MM.1S (cell line): ENCODE measurements at regions not wholly inside any gene's neighbourhood (a gene's known extent, or its start where the extent isn't known, plus 50 kb on each side); places are given as distances from the start of the nearest gene placed in this dataset.

Source experiments
- DNase-seq: peaks from one replicate; pipeline ENCODE4 v3.0.0-alpha.2; 2015
- H2AFZ ChIP-seq: fragments of 300-600 bp; sonication (generic); 2 replicates; pipeline ENCODE4 v1.6.0; 2016; ENCODE audit warnings: antibody characterized with exemption, low read length
- H3F3A ChIP-seq: fragments of 300-600 bp; sonication (generic); 2 replicates; pipeline ENCODE4 v1.6.1; 2016; ENCODE audit warnings: mild to moderate bottlenecking, antibody characterized with exemption, low read length, moderate library complexity, mixed read lengths; ENCODE audit not compliant: insufficient read depth
- H3K27ac ChIP-seq: fragments of 300-600 bp; sonication (generic); 2 replicates; pipeline ENCODE4 v1.5.1; 2016; ENCODE audit warnings: mild to moderate bottlenecking, low read length
- H3K27me3 ChIP-seq: fragments of 300-600 bp; sonication (generic); replicated peaks from 2 replicates; pipeline ENCODE4 v1.6.0; 2016; ENCODE audit warnings: low read length; ENCODE audit not compliant: insufficient read depth
- H3K36me3 ChIP-seq: fragments of 300-600 bp; sonication (generic); replicated peaks from 2 replicates; pipeline ENCODE4 v1.6.1; 2016; ENCODE audit warnings: mild to moderate bottlenecking, low read length, mixed read lengths; ENCODE audit not compliant: insufficient read depth
- H3K4me1 ChIP-seq: fragments of 300-600 bp; sonication (generic); 2 replicates; pipeline ENCODE4 v1.6.1; 2016; ENCODE audit warnings: low read length, mixed read lengths
- H3K4me2 ChIP-seq: fragments of 300-600 bp; sonication (generic); 2 replicates; pipeline ENCODE4 v1.6.0; 2016; ENCODE audit warnings: low read depth, low read length
- H3K4me3 ChIP-seq: fragments of 300-600 bp; sonication (generic); 2 replicates; pipeline ENCODE4 v1.5.1; 2016; ENCODE audit warnings: low read length, mixed read lengths
- H3K79me2 ChIP-seq: fragments of 300-600 bp; sonication (generic); 2 replicates; pipeline ENCODE4 v1.6.1; 2016; ENCODE audit warnings: mixed run types, low read length, mixed read lengths
- H3K9ac ChIP-seq: fragments of 300-600 bp; sonication (generic); 2 replicates; pipeline ENCODE4 v1.6.1; 2016; ENCODE audit warnings: low read length, mixed read lengths
- H3K9me2 ChIP-seq: fragments of 300-600 bp; sonication (generic); replicated peaks from 2 replicates; pipeline ENCODE4 v1.6.1; 2016; ENCODE audit warnings: mild to moderate bottlenecking, low read length, mixed read lengths; ENCODE audit not compliant: insufficient read depth
- H3K9me3 ChIP-seq: fragments of 300-600 bp; sonication (generic); replicated peaks from 2 replicates; pipeline ENCODE4 v1.6.1; 2016; ENCODE audit warnings: mild to moderate bottlenecking, low read length, mixed read lengths; ENCODE audit not compliant: insufficient read depth
- H4K20me1 ChIP-seq: fragments of 300-600 bp; sonication (generic); 2 replicates; pipeline ENCODE4 v1.6.1; 2016; ENCODE audit warnings: mild to moderate bottlenecking, low read length, moderate library complexity, mixed read lengths; ENCODE audit not compliant: insufficient read depth
- CTCF ChIP-seq: fragments of 300-600 bp; sonication (generic); IDR thresholded peaks from 2 replicates; pipeline ENCODE4 v1.5.1; 2016; ENCODE audit warnings: antibody characterized with exemption, low read length, mixed read lengths
- EZH2 ChIP-seq: fragments of 300-600 bp; sonication (generic); optimal IDR thresholded peaks from 2 replicates; pipeline ENCODE3; 2017; ENCODE audit warnings: low read depth, mild to moderate bottlenecking, antibody characterized with exemption, low read length, mixed read lengths
- EZH2phosphoT487 ChIP-seq: fragments of 300-600 bp; sonication (generic); IDR thresholded peaks from 2 replicates; pipeline ENCODE4 v1.6.1; 2018; ENCODE audit warnings: antibody characterized with exemption, low read length

DNA sequence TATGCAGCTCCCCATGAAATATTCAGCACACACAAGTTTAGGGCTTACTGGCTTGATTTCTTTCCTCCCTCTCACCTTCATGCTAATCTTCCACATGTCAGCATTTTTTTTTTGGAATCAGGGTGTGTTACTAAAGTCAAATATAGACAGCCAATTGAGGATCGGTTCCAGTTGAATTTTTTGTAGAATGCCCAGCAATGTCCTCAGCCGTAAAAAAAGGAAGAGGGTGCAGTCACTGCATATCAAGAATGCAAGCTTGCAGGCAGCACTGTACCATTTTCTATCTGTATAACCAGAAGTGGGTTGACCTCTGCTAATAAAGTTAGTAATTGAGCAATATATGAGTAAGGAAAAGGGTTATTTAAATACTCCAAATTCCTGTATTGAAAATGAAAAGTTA, 51.4 kb upstream of the CHMP2B start:
- Histone ChIP-seq H3K27ac (no peak overlapping the region), H3K9me3 (no peaks in the 10 kb centered on the region), H3K4me3 (no peak overlapping the region), H3K27me3 (no peaks in the 10 kb centered on the region), H3K9me2 (no peaks in the 10 kb centered on the region), H3K4me1 (no peaks in the 10 kb centered on the region), H3K9ac (no peak overlapping the region), H3K4me2 (no peak overlapping the region), H3F3A (no peaks in the 10 kb centered on the region), H2AFZ (no peak overlapping the region), H3K79me2 (no peaks in the 10 kb centered on the region), H3K36me3 (no peaks in the 10 kb centered on the region), H4K20me1 (no peaks in the 10 kb centered on the region)
- no peak for DNase-seq
- no peak for TF ChIP-seq EZH2phosphoT487
- TF ChIP-seq EZH2: no peak
- TF ChIP-seq CTCF: no peak

DNA sequence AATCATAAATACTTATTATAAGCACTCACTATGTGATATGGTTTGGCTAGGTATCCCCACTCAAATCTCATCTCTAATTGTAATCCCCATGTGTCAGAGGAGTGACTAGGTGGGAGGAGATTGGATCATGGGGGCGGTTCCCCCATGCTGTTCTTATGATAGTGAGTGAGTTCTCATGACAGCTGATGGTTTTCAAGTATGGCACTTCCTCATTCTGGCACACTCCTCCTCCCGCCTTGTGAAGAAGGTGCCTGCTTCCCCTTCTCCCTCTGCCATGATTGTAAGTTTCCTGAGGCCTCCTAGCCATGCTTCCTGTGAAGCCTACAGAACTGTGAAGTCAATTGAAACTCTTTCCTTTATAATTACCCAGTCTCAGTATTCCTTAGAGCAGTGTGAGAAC, 53.3 kb upstream of the CHMP2B start:
- TF ChIP-seq EZH2phosphoT487: no peak
- no peak for TF ChIP-seq CTCF
- no peak for TF ChIP-seq EZH2
- H3F3A ChIP-seq: no peaks in the 10 kb centered on the region
- no peak overlapping the region for H3K27ac ChIP-seq
- H3K9me2 ChIP-seq: no peaks in the 10 kb centered on the region
- no peak overlapping the region for H3K4me2 ChIP-seq
- no peak for DNase-seq
- H3K4me3 ChIP-seq: no peak overlapping the region
- no peaks in the 10 kb centered on the region for H3K79me2 ChIP-seq
- H3K9ac ChIP-seq: no peak overlapping the region
- no peaks in the 10 kb centered on the region for H4K20me1 ChIP-seq
- H3K27me3 ChIP-seq: no peaks in the 10 kb centered on the region
- H2AFZ ChIP-seq: no peak overlapping the region
- no peaks in the 10 kb centered on the region for H3K36me3 ChIP-seq
- H3K9me3 ChIP-seq: no peaks in the 10 kb centered on the region
- H3K4me1 ChIP-seq: no peaks in the 10 kb centered on the region

- no peak for DNase-seq
- H3F3A ChIP-seq: no peaks in the 10 kb centered on the region
- H3K27me3 ChIP-seq: no peaks in the 10 kb centered on the region
- no peak overlapping the region for H3K27ac ChIP-seq
- no peaks in the 10 kb centered on the region for H4K20me1 ChIP-seq
- no peak overlapping the region for H3K4me3 ChIP-seq
- no peaks in the 10 kb centered on the region for H3K9me3 ChIP-seq
- no peaks in the 10 kb centered on the region for H3K79me2 ChIP-seq
- no peaks in the 10 kb centered on the region for H3K9me2 ChIP-seq
- TF ChIP-seq EZH2 (no peak), EZH2phosphoT487 (no peak), CTCF (no peak)
- no peaks in the 10 kb centered on the region for H3K36me3 ChIP-seq
- no peaks in the 10 kb centered on the region for H3K4me1 ChIP-seq
- H3K9ac ChIP-seq: no peak overlapping the region
- no peak overlapping the region for H2AFZ ChIP-seq
- no peak overlapping the region for H3K4me2 ChIP-seq
Observed at GRCh38 chr3:87173071-87173470, 54.0 kb upstream of the CHMP2B start.
